Keratinocyte (primary cell): ENCODE measurements at regions not wholly inside any gene's neighbourhood (a gene's known extent, or its start where the extent isn't known, plus 50 kb on each side); places are given as distances from the start of the nearest gene placed in this dataset.

Experiments
- DNase-seq: peaks from one replicate; pipeline ENCODE4 v3.0.0-alpha.2; 2011; ENCODE audit warnings: low read depth, missing footprints, low spot score
- FAIRE-seq: peaks from 2 replicates; lab custom pipeline; 2011; peaks lifted over from hg19 to GRCh38; lab: Jason Lieb, UNC
- H2AFZ ChIP-seq: 2 replicates; pipeline ENCODE4 v1.6.0; 2012; ENCODE audit warnings: low read length, control low read depth, inconsistent platforms; ENCODE audit not compliant: control insufficient read depth
- H3K27ac ChIP-seq: 2 replicates; pipeline ENCODE4 v1.5.1; 2011; ENCODE audit warnings: low read length; ENCODE audit not compliant: control insufficient read depth, insufficient read depth
- H3K27me3 ChIP-seq: 3 replicates; pipeline ENCODE4 v1.6.0; 2011; ENCODE audit warnings: low read length; ENCODE audit not compliant: control insufficient read depth, insufficient read depth; ENCODE audit errors: extremely low read depth
- H3K36me3 ChIP-seq, 2 experiments: 2 replicates in 1 of 2; 3 replicates in 1 of 2; pipeline ENCODE4 v1.5.1; 2011; ENCODE audit warnings: low read length in 2 of 2, mild to moderate bottlenecking in 1 of 2; ENCODE audit not compliant: control insufficient read depth in 2 of 2, insufficient read depth in 2 of 2; ENCODE audit errors: extremely low read depth in 1 of 2
- H3K4me1 ChIP-seq: 3 replicates; pipeline ENCODE4 v1.5.1; 2011; ENCODE audit warnings: low read length; ENCODE audit not compliant: control insufficient read depth, insufficient read depth; ENCODE audit errors: extremely low read depth
- H3K4me2 ChIP-seq: 3 replicates; pipeline ENCODE4 v1.6.0; 2011; ENCODE audit warnings: low read depth, low read length; ENCODE audit not compliant: control insufficient read depth, insufficient read depth; ENCODE audit errors: extremely low read depth
- H3K4me3 ChIP-seq, 3 experiments: fragments of 200-600 bp in 1 of 3; sonication (generic) in 1 of 3; 2 replicates in 2 of 3; 3 replicates in 1 of 3; pipeline ENCODE4 v1.5.1; 2011 to 2016; ENCODE audit warnings: low read length in 3 of 3, mild to moderate bottlenecking in 3 of 3, control low read depth in 2 of 3, inconsistent platforms in 1 of 3, low read depth in 1 of 3, mixed read lengths in 1 of 3, mixed run types in 1 of 3, moderate library complexity in 1 of 3; ENCODE audit not compliant: control insufficient read depth in 2 of 3, insufficient read depth in 2 of 3; ENCODE audit errors: extremely low read depth in 1 of 3
- H3K79me2 ChIP-seq: 2 replicates; pipeline ENCODE4 v1.6.0; 2012; ENCODE audit warnings: low read length; ENCODE audit not compliant: control insufficient read depth, insufficient read depth
- H3K9ac ChIP-seq: 3 replicates; pipeline ENCODE4 v1.6.0; 2011; ENCODE audit warnings: low read length; ENCODE audit not compliant: control insufficient read depth, insufficient read depth; ENCODE audit errors: extremely low read depth
- H3K9me1 ChIP-seq: 3 replicates; pipeline ENCODE4 v1.6.0; 2011; ENCODE audit warnings: low read length; ENCODE audit not compliant: control insufficient read depth, insufficient read depth; ENCODE audit errors: extremely low read depth
- H3K9me3 ChIP-seq: 2 replicates; pipeline ENCODE4 v1.5.1; 2012; ENCODE audit warnings: low read depth, low read length; ENCODE audit not compliant: control insufficient read depth
- H4K20me1 ChIP-seq: 3 replicates; pipeline ENCODE4 v1.6.0; 2011; ENCODE audit warnings: low read length; ENCODE audit not compliant: control insufficient read depth, insufficient read depth; ENCODE audit errors: extremely low read depth
- CTCF ChIP-seq, 3 experiments: IDR thresholded peaks in 1 of 3; conservative IDR thresholded peaks in 1 of 3; optimal IDR thresholded peaks in 1 of 3; 2 replicates in 2 of 3; 3 replicates in 1 of 3; pipeline versions ENCODE3 to v1.5.1; 2011; ENCODE audit warnings: low read length in 3 of 3, mild to moderate bottlenecking in 3 of 3, moderate library complexity in 2 of 3, control low read depth in 1 of 3, inconsistent platforms in 1 of 3; ENCODE audit not compliant: insufficient read depth in 2 of 3; ENCODE audit errors: extremely low read depth in 1 of 3
- EZH2 ChIP-seq: IDR thresholded peaks from one replicate; pipeline ENCODE4 v1.6.1; 2012; ENCODE audit warnings: inconsistent platforms, mild to moderate bottlenecking, low read length, moderate library complexity
- dilution Hi-C: fragments of 300-500 bp; cut with MboI; formaldehyde crosslinking; loops from one replicate; pipeline ENCODE4 v1.7.0; 2020; ENCODE audit warnings: low sequenced_read_pairs; ENCODE audit not compliant: extremely low pct_ligation_motif_present

GRCh38 chr2:8570637-8571036 lies 111.2 kb upstream of the ID2 start:
- Histone ChIP-seq H3K4me2 (no peak overlapping the region), H3K4me1 (peaks cover 5% of the 10 kb centered on the region), H3K27ac (no peak overlapping the region), H3K36me3 (no peaks in the 10 kb centered on the region), H3K27me3 (peaks cover 9% of the 10 kb centered on the region), H3K9me1 (no peaks in the 10 kb centered on the region), H3K9ac (no peak overlapping the region), H3K4me3 (no peak overlapping the region), H3K9me3 (no peaks in the 10 kb centered on the region), H4K20me1 (no peaks in the 10 kb centered on the region), H3K79me2 (no peaks in the 10 kb centered on the region), H2AFZ (no peak overlapping the region)
- dilution Hi-C loops: no loop called here
- TF ChIP-seq EZH2 (no peak), CTCF (optimal IDR thresholded peaks at IDR 0.05 in 1 of 3, IDR thresholded peaks at IDR 0.05 in 1 of 3, conservative IDR thresholded peaks at IDR 0.05 in 1 of 3; ENCODE audit: extremely low read depth in 1 of 3, insufficient read depth in 2 of 3, low read length in 3 of 3) (no peak)
- FAIRE-seq (no peak), DNase-seq (no peak)

- H3K4me2 ChIP-seq: no peak overlapping the region
- H3K36me3 ChIP-seq: no peaks in the 10 kb centered on the region
- H3K9me3 ChIP-seq: no peaks in the 10 kb centered on the region
- dilution Hi-C loops: no loop called here
- FAIRE-seq: no peak
- H2AFZ ChIP-seq: no peak overlapping the region
- TF ChIP-seq EZH2: no peak
- H3K9me1 ChIP-seq: no peaks in the 10 kb centered on the region
- no peak for DNase-seq
- no peak overlapping the region for H3K4me3 ChIP-seq
- no peak overlapping the region for H3K9ac ChIP-seq
- H4K20me1 ChIP-seq: no peaks in the 10 kb centered on the region
- H3K4me1 ChIP-seq: peaks cover 5% of the 10 kb centered on the region
- H3K27ac ChIP-seq: no peak overlapping the region
- H3K79me2 ChIP-seq: no peaks in the 10 kb centered on the region
- peaks cover 15% of the 10 kb centered on the region for H3K27me3 ChIP-seq
Measured at GRCh38 chr2:8571301-8571791, 110.5 kb upstream of the ID2 start.

- Histone ChIP-seq H3K4me3 (no peak overlapping the region), H3K4me1 (peaks cover 5% of the 10 kb centered on the region), H3K9me1 (no peaks in the 10 kb centered on the region), H2AFZ (no peak overlapping the region), H3K36me3 (no peaks in the 10 kb centered on the region), H3K79me2 (no peaks in the 10 kb centered on the region), H3K27me3 (peaks cover 21% of the 10 kb centered on the region), H3K9ac (no peak overlapping the region), H3K4me2 (no peak overlapping the region), H3K27ac (no peak overlapping the region), H3K9me3 (no peaks in the 10 kb centered on the region), H4K20me1 (no peaks in the 10 kb centered on the region)
- dilution Hi-C loops: no loop called here
- no peak for FAIRE-seq
- no peak for DNase-seq
- TF ChIP-seq CTCF (optimal IDR thresholded peaks at IDR 0.05 in 1 of 3, IDR thresholded peaks at IDR 0.05 in 1 of 3, conservative IDR thresholded peaks at IDR 0.05 in 1 of 3; ENCODE audit: extremely low read depth in 1 of 3, insufficient read depth in 2 of 3, low read length in 3 of 3): no peak
Measured at GRCh38 chr2:8571792-8572499, 109.9 kb upstream of the ID2 start.
